ENCODE measurements at regions not wholly inside any gene's neighbourhood (a gene's known extent, or its start where the extent isn't known, plus 50 kb on each side); places are given as distances from the start of the nearest gene placed in this dataset.

DNA sequence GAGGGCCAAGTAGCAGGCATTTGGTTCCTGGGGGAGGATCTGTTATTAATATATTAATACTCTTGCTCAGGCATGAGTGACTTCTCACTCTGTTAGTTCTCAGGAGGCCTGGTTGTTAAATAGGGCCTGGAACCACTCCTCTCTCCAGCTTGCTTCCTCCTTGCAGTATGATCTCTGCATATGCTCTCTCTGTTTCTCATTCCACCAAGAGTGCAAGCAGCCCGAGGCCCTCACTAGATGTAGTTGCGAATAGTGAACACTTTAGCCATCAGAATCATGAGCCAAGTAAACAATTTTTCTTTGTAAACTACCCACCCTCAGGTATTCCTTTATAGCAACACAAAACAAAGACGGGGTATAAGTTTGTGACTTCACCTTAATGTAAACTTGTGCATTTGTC lies 784.3 kb downstream of the DNAJB9 start:
- TF ChIP-seq POLR2A (IDR thresholded peaks at IDR 0.05; ENCODE audit: low read depth, low read length) (no peak), POLR2AphosphoS5 (IDR thresholded peaks at IDR 0.05; ENCODE audit: low read depth, low read length) (no peak), TAF1 (IDR thresholded peaks at IDR 0.05; ENCODE audit: low read depth, low read length) (no peak)

Measured in GM12891 (cell line).